ENCODE measurements at regions not wholly inside any gene's neighbourhood (a gene's known extent, or its start where the extent isn't known, plus 50 kb on each side); places are given as distances from the start of the nearest gene placed in this dataset.

DNA sequence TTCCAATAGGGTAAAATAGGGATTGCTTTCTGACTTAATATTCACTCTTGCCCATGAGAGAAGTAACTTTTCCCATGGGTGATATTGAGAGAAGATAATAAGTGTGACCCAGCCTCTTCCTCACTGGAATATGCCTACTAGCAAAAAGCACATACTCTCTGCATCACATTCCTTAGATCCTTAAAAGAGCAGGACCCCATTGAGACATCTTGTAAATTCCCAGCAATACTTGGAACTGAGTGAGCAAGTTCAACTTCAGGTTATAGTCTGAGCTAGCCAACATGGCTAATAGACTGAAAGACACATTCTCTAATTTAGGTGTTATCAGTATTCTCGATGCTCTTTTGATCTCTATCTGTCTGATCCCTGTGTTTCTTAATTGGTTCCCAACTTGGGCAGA is 1372.3 kb downstream of the STIM2 start:
- Histone ChIP-seq H3K36me3 (ENCODE audit: insufficient read depth, low read length) (no peaks in the 10 kb centered on the region), H3K4me3 (ENCODE audit: low read length) (no peak overlapping the region), H3K27me3 (ENCODE audit: control insufficient read depth in 1 of 2, insufficient read depth in 2 of 2, low read length in 2 of 2) (no peaks in the 10 kb centered on the region), H3K9me3 (ENCODE audit: control insufficient read depth in 1 of 2, insufficient read depth in 1 of 2, low read length in 2 of 2) (no peaks in the 10 kb centered on the region), H3K27ac (ENCODE audit: low read depth in 1 of 2, low read length in 2 of 2) (no peak overlapping the region), H3K4me1 (ENCODE audit: insufficient read depth, low read length) (no peaks in the 10 kb centered on the region)
- no peak overlapping the region for H3K4me3 Mint-ChIP-seq
- TF ChIP-seq, protein P1, sequence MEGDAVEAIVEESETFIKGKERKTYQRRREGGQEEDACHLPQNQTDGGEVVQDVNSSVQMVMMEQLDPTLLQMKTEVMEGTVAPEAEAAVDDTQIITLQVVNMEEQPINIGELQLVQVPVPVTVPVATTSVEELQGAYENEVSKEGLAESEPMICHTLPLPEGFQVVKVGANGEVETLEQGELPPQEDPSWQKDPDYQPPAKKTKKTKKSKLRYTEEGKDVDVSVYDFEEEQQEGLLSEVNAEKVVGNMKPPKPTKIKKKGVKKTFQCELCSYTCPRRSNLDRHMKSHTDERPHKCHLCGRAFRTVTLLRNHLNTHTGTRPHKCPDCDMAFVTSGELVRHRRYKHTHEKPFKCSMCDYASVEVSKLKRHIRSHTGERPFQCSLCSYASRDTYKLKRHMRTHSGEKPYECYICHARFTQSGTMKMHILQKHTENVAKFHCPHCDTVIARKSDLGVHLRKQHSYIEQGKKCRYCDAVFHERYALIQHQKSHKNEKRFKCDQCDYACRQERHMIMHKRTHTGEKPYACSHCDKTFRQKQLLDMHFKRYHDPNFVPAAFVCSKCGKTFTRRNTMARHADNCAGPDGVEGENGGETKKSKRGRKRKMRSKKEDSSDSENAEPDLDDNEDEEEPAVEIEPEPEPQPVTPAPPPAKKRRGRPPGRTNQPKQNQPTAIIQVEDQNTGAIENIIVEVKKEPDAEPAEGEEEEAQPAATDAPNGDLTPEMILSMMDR (IDR thresholded peaks at IDR 0.05): no peak
- ChIA-PET CTCF (no interaction called here), POLR2A (no interaction called here)
- no peaks in the 10 kb centered on the region for H3K27me3 Mint-ChIP-seq
- H3K4me1 Mint-ChIP-seq (ENCODE audit: low read depth): no peaks in the 10 kb centered on the region
- ATAC-seq (ENCODE audit: poor library complexity) (no peak), DNase-seq (no peak)
- intact Hi-C loops (cut with DNase I, micrococcal nuclease): no loop called here
- no peak overlapping the region for H3K27ac Mint-ChIP-seq
- no peaks in the 10 kb centered on the region for H3K36me3 Mint-ChIP-seq (ENCODE audit: low read depth)
- H3K9me3 Mint-ChIP-seq: peaks cover 7% of the 10 kb centered on the region

DNA sequence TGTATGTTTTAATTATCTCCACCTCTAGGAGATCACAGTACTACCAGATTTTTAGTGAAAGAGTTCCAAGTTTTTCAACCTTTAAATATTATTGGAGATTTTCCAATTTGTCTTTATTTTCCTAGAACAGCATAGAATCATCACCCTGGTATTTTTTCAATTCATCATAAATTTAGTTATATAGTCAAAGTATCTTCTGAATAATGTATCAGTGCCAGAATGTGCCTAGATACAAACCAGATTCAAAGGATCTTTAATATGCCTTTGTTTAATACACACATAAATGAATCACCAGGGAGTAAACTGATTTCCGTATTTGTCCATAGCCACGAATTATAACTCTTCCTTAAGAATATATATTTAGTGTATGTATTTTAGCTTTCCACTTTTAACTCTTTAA is 1373.1 kb downstream of the STIM2 start:
- ChIA-PET POLR2A (no interaction called here), CTCF (no interaction called here)
- ATAC-seq (ENCODE audit: poor library complexity) (no peak), DNase-seq (no peak)
- TF ChIP-seq, protein P1 (IDR thresholded peaks at IDR 0.05): no peak
- Mint-ChIP-seq H3K36me3 (ENCODE audit: low read depth) (no peaks in the 10 kb centered on the region), H3K27ac (no peak overlapping the region), H3K9me3 (peaks cover 8% of the 10 kb centered on the region), H3K27me3 (no peaks in the 10 kb centered on the region), H3K4me3 (no peak overlapping the region), H3K4me1 (ENCODE audit: low read depth) (no peaks in the 10 kb centered on the region)
- intact Hi-C loops (cut with DNase I, micrococcal nuclease): no loop called here
- no peaks in the 10 kb centered on the region for H3K27me3 ChIP-seq (ENCODE audit: control insufficient read depth in 1 of 2, insufficient read depth in 2 of 2, low read length in 2 of 2)
- H3K4me3 ChIP-seq (ENCODE audit: low read length): no peak overlapping the region
- H3K27ac ChIP-seq (ENCODE audit: low read depth in 1 of 2, low read length in 2 of 2): no peak overlapping the region
- H3K9me3 ChIP-seq (ENCODE audit: control insufficient read depth in 1 of 2, insufficient read depth in 1 of 2, low read length in 2 of 2): no peaks in the 10 kb centered on the region
- H3K4me1 ChIP-seq (ENCODE audit: insufficient read depth, low read length): no peaks in the 10 kb centered on the region
- no peaks in the 10 kb centered on the region for H3K36me3 ChIP-seq (ENCODE audit: insufficient read depth, low read length)

DNA sequence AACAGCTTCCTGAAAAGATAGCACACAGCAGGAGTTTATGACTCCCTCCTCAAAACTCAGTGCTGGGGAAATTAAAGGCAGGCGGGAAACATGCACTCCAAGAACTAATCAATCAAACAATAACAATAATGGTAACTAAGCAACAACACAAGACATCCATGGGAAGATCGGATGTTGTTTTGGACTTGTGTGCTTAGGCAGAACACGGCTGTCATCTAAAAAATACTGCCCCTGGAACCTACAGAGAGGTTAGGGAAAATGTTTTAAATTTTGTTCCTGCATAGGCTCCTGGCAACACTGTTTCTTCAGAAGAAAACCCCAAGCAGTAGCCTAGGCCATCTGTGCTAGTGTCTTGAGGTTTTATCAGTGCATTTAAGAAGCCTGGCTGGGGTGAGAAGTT is 1378.2 kb downstream of the STIM2 start:
- ChIA-PET POLR2A (no interaction called here), CTCF (no interaction called here)
- Mint-ChIP-seq H3K36me3 (ENCODE audit: low read depth) (no peaks in the 10 kb centered on the region), H3K4me3 (no peak overlapping the region), H3K9me3 (peaks cover 4% of the 10 kb centered on the region), H3K27me3 (no peaks in the 10 kb centered on the region), H3K4me1 (ENCODE audit: low read depth) (no peaks in the 10 kb centered on the region), H3K27ac (no peak overlapping the region)
- Histone ChIP-seq H3K4me1 (ENCODE audit: insufficient read depth, low read length) (no peaks in the 10 kb centered on the region), H3K4me3 (ENCODE audit: low read length) (no peak overlapping the region), H3K27me3 (ENCODE audit: control insufficient read depth in 1 of 2, insufficient read depth in 2 of 2, low read length in 2 of 2) (no peaks in the 10 kb centered on the region), H3K36me3 (ENCODE audit: insufficient read depth, low read length) (no peaks in the 10 kb centered on the region), H3K27ac (ENCODE audit: low read depth in 1 of 2, low read length in 2 of 2) (no peak overlapping the region), H3K9me3 (ENCODE audit: control insufficient read depth in 1 of 2, insufficient read depth in 1 of 2, low read length in 2 of 2) (no peaks in the 10 kb centered on the region)
- TF ChIP-seq, protein P1 (IDR thresholded peaks at IDR 0.05): no peak
- intact Hi-C loops (cut with DNase I, micrococcal nuclease): loop anchor here in 1 of 2 experiments (5.0 kb wide), 1 partner anchor 48 kb away; no protein-coding TSS in a partner anchor
- no peak for ATAC-seq (ENCODE audit: poor library complexity)
- no peak for DNase-seq

Data from CD4-positive, alpha-beta T cell (primary cell).